ENCODE measurements at regions not wholly inside any gene's neighbourhood (a gene's known extent, or its start where the extent isn't known, plus 50 kb on each side); places are given as distances from the start of the nearest gene placed in this dataset.
A peak's percentile ranks its signal among the peaks of the same experiment; 100 is the strongest.

DNA sequence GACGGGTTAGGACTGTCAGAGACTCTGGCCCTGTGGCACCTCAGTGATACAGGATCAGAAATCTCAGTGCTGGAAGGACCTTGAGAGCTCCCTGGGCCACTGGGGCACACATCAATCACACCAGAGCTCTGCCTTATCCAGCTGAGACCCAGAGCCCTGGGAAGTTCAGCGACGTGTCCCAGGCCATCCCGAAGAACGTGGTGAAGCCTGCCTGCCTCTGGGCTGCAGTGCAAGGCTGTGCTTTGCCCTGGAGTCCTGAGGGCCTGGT lies 79.8 kb upstream of the MGMT start:
- H3K4me1 ChIP-seq (ENCODE audit: control insufficient read depth, low read length), result peaks cover 17% of the 10 kb centered on the region

DNA sequence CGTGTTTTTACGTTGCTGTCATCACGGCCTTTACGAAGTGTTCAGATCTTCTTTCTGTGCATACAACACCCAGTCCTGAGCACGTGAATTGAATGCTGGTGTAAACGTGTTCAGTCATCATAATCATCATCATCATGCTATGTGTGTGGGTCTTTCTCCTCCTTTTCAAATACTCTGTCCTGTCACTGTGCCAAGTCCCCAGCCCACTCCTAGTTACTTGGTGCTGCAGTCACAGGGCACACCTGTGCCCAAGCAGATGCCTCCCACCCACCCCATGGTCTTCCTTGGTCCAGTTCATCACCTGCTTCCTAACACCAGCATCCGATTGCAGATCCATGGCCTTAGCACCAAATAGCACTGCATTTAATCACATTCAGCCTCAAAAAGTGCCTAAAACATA lies 78.6 kb upstream of the MGMT start:
- Histone ChIP-seq H3K27me3 (ENCODE audit: control insufficient read depth, low read length) (no peaks in the 10 kb centered on the region), H3K9me3 (ENCODE audit: control insufficient read depth, insufficient read depth, low read length) (no peaks in the 10 kb centered on the region), H3K36me3 (ENCODE audit: control insufficient read depth, low read length) (no peaks in the 10 kb centered on the region), H3F3A (ENCODE audit: control insufficient read depth, insufficient read depth) (no peaks in the 10 kb centered on the region), H4K20me1 (ENCODE audit: control insufficient read depth, insufficient read depth, low read depth, low read length) (no peaks in the 10 kb centered on the region), H3K4me2 (ENCODE audit: low read length) (no peak overlapping the region), H3K4me3 (ENCODE audit: low read length) (no peak overlapping the region), H3K79me2 (ENCODE audit: control insufficient read depth, low read length) (no peaks in the 10 kb centered on the region), H3K4me1 (ENCODE audit: control insufficient read depth, low read length) (peaks cover 17% of the 10 kb centered on the region), H3K9me2 (replicated peaks; ENCODE audit: control insufficient read depth, low read length) (no peaks in the 10 kb centered on the region), H3K27ac (ENCODE audit: low read depth, low read length) (no peak overlapping the region)
- TF ChIP-seq, protein P1, sequence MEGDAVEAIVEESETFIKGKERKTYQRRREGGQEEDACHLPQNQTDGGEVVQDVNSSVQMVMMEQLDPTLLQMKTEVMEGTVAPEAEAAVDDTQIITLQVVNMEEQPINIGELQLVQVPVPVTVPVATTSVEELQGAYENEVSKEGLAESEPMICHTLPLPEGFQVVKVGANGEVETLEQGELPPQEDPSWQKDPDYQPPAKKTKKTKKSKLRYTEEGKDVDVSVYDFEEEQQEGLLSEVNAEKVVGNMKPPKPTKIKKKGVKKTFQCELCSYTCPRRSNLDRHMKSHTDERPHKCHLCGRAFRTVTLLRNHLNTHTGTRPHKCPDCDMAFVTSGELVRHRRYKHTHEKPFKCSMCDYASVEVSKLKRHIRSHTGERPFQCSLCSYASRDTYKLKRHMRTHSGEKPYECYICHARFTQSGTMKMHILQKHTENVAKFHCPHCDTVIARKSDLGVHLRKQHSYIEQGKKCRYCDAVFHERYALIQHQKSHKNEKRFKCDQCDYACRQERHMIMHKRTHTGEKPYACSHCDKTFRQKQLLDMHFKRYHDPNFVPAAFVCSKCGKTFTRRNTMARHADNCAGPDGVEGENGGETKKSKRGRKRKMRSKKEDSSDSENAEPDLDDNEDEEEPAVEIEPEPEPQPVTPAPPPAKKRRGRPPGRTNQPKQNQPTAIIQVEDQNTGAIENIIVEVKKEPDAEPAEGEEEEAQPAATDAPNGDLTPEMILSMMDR (IDR thresholded peaks at IDR 0.05; ENCODE audit: low read depth, low read length, poor library complexity, severe bottlenecking), result no peak
- no peak for TF ChIP-seq EZH2phosphoT487 (IDR thresholded peaks at IDR 0.05; ENCODE audit: borderline replicate concordance, low read length)

More for the DNA sequence above, 79.8 kb upstream of the MGMT start:
- TF ChIP-seq, protein P1 (IDR thresholded peaks at IDR 0.05; ENCODE audit: low read depth, low read length, poor library complexity, severe bottlenecking), result no peak
- no peak for TF ChIP-seq EZH2phosphoT487 (IDR thresholded peaks at IDR 0.05; ENCODE audit: borderline replicate concordance, low read length)
- Histone ChIP-seq H3K9me3 (ENCODE audit: control insufficient read depth, insufficient read depth, low read length) (no peaks in the 10 kb centered on the region), H3F3A (ENCODE audit: control insufficient read depth, insufficient read depth) (no peaks in the 10 kb centered on the region), H3K4me2 (ENCODE audit: low read length) (no peak overlapping the region), H3K9me2 (replicated peaks; ENCODE audit: control insufficient read depth, low read length) (no peaks in the 10 kb centered on the region), H3K36me3 (ENCODE audit: control insufficient read depth, low read length) (no peaks in the 10 kb centered on the region), H3K4me3 (ENCODE audit: low read length) (no peak overlapping the region), H3K27ac (ENCODE audit: low read depth, low read length) (no peak overlapping the region), H3K27me3 (ENCODE audit: control insufficient read depth, low read length) (no peaks in the 10 kb centered on the region), H3K79me2 (ENCODE audit: control insufficient read depth, low read length) (no peaks in the 10 kb centered on the region), H4K20me1 (ENCODE audit: control insufficient read depth, insufficient read depth, low read depth, low read length) (no peaks in the 10 kb centered on the region)

DNA sequence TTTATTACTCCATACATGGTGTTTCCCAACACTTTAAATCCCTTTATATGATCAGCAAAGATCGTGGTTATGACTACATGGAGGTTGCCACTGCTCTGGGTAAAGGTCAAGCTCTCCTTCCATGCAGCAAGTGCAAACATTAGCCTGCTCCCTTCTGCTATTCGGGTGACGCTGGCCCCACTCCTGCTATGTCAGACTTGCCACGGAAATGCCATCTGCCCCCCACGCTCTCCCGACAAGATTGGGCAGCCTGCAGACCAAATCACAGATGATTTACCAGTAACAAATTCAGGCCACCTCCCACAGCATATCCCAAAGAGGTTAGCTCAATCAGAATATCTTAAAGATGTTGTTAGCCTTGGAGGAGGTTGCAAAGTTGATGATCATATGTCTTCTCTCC lies 77.8 kb upstream of the MGMT start:
- TF ChIP-seq, protein P1 (IDR thresholded peaks at IDR 0.05; ENCODE audit: low read depth, low read length, poor library complexity, severe bottlenecking), result no peak
- TF ChIP-seq EZH2phosphoT487 (IDR thresholded peaks at IDR 0.05; ENCODE audit: borderline replicate concordance, low read length), result no peak
- no peak overlapping the region for H3K4me2 ChIP-seq (ENCODE audit: low read length)
- H3K4me3 ChIP-seq (ENCODE audit: low read length), result no peak overlapping the region
- no peaks in the 10 kb centered on the region for H3K9me2 ChIP-seq (replicated peaks; ENCODE audit: control insufficient read depth, low read length)
- no peaks in the 10 kb centered on the region for H3K79me2 ChIP-seq (ENCODE audit: control insufficient read depth, low read length)
- peaks cover 17% of the 10 kb centered on the region for H3K4me1 ChIP-seq (ENCODE audit: control insufficient read depth, low read length)
- H3K27me3 ChIP-seq (ENCODE audit: control insufficient read depth, low read length), result no peaks in the 10 kb centered on the region
- H4K20me1 ChIP-seq (ENCODE audit: control insufficient read depth, insufficient read depth, low read depth, low read length), result no peaks in the 10 kb centered on the region
- no peak overlapping the region for H3K27ac ChIP-seq (ENCODE audit: low read depth, low read length)
- no peaks in the 10 kb centered on the region for H3K36me3 ChIP-seq (ENCODE audit: control insufficient read depth, low read length)
- H3K9me3 ChIP-seq (ENCODE audit: control insufficient read depth, insufficient read depth, low read length), result no peaks in the 10 kb centered on the region
- H3F3A ChIP-seq (ENCODE audit: control insufficient read depth, insufficient read depth), result no peaks in the 10 kb centered on the region

DNA sequence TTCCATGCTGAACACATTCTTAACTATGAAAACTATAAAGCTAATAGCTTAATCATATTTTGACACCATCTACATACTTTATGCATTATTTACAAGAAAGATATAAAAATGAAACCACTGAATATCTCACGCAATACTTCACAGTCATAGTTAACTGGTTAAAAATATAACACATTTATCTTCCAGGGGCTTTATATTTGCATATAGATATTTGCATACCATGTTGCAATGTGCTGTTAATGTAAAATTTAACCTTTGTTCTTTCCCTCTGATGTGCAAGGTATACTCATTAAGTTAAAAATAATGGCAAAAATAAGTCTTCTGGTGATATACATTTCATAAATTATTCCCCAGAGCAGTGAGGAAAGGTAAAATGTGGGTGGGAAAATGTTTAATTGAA lies 76.9 kb upstream of the MGMT start:
- no peaks in the 10 kb centered on the region for H4K20me1 ChIP-seq (ENCODE audit: control insufficient read depth, insufficient read depth, low read depth, low read length)
- TF ChIP-seq EZH2phosphoT487 (IDR thresholded peaks at IDR 0.05; ENCODE audit: borderline replicate concordance, low read length), result no peak
- TF ChIP-seq, protein P1 (IDR thresholded peaks at IDR 0.05; ENCODE audit: low read depth, low read length, poor library complexity, severe bottlenecking), result no peak
- H3K4me1 ChIP-seq (ENCODE audit: control insufficient read depth, low read length), result peaks cover 17% of the 10 kb centered on the region
- H3K27me3 ChIP-seq (ENCODE audit: control insufficient read depth, low read length), result no peaks in the 10 kb centered on the region
- H3K4me2 ChIP-seq (ENCODE audit: low read length), result peak overlapping the region; percentile 26
- no peaks in the 10 kb centered on the region for H3K79me2 ChIP-seq (ENCODE audit: control insufficient read depth, low read length)
- H3K27ac ChIP-seq (ENCODE audit: low read depth, low read length), result no peak overlapping the region
- no peaks in the 10 kb centered on the region for H3F3A ChIP-seq (ENCODE audit: control insufficient read depth, insufficient read depth)
- H3K4me3 ChIP-seq (ENCODE audit: low read length), result peak overlapping the region; percentile 23
- H3K9me2 ChIP-seq (replicated peaks; ENCODE audit: control insufficient read depth, low read length), result no peaks in the 10 kb centered on the region
- no peaks in the 10 kb centered on the region for H3K9me3 ChIP-seq (ENCODE audit: control insufficient read depth, insufficient read depth, low read length)
- H3K36me3 ChIP-seq (ENCODE audit: control insufficient read depth, low read length), result no peaks in the 10 kb centered on the region

All from DOHH2 (cell line).